H9 (cell line): ENCODE measurements at regions not wholly inside any gene's neighbourhood (a gene's known extent, or its start where the extent isn't known, plus 50 kb on each side); places are given as distances from the start of the nearest gene placed in this dataset.

ENCODE experiments used
- DNase-seq: peaks from one replicate; pipeline ENCODE4 v3.0.0-alpha.2; 2017
- H2AFZ ChIP-seq: one replicate; pipeline ENCODE4 v1.6.1; 2013; ENCODE audit warnings: mild to moderate bottlenecking, low read length, control low read depth, moderate library complexity
- H2AK5ac ChIP-seq: 2 replicates; pipeline ENCODE4 v1.6.1; 2013; ENCODE audit warnings: low read length, control low read depth, mixed read lengths; ENCODE audit not compliant: insufficient read length
- H2BK120ac ChIP-seq: one replicate; pipeline ENCODE4 v1.6.1; 2013; ENCODE audit warnings: low read depth, mild to moderate bottlenecking, low read length, control low read depth, inconsistent platforms; ENCODE audit not compliant: poor library complexity, severe bottlenecking
- H2BK12ac ChIP-seq: 2 replicates; pipeline ENCODE4 v1.6.1; 2013; ENCODE audit warnings: low read length, control low read depth, mixed read lengths, low read depth; ENCODE audit not compliant: insufficient read length
- H2BK15ac ChIP-seq: 2 replicates; pipeline ENCODE4 v1.6.1; 2013; ENCODE audit warnings: low read depth, low read length, control low read depth
- H2BK20ac ChIP-seq: one replicate; pipeline ENCODE4 v1.6.1; 2013; ENCODE audit warnings: low read depth, mild to moderate bottlenecking, low read length, control low read depth, inconsistent platforms; ENCODE audit not compliant: poor library complexity, severe bottlenecking
- H2BK5ac ChIP-seq: 2 replicates; pipeline ENCODE4 v1.6.1; 2013; ENCODE audit warnings: low read length, control low read depth, mixed read lengths; ENCODE audit not compliant: insufficient read length
- H3K14ac ChIP-seq: 2 replicates; pipeline ENCODE4 v1.6.1; 2013; ENCODE audit warnings: low read length, control low read depth; ENCODE audit not compliant: insufficient read depth
- H3K18ac ChIP-seq: 2 replicates; pipeline ENCODE4 v1.6.1; 2013; ENCODE audit warnings: low read depth, mild to moderate bottlenecking, mixed read lengths, low read length, control low read depth; ENCODE audit not compliant: insufficient read length
- H3K23ac ChIP-seq: 2 replicates; pipeline ENCODE4 v1.6.1; 2013; ENCODE audit warnings: low read length, control low read depth, mixed read lengths, low read depth; ENCODE audit not compliant: insufficient read length
- H3K23me2 ChIP-seq: 2 replicates; pipeline ENCODE4 v1.6.1; 2013; ENCODE audit warnings: low read depth, mild to moderate bottlenecking, mixed read lengths, low read length, control low read depth; ENCODE audit not compliant: insufficient read length, poor library complexity, severe bottlenecking
- H3K27ac ChIP-seq: 2 replicates; pipeline ENCODE4 v1.5.1; 2013; ENCODE audit warnings: low read length, control low read depth, mixed read lengths, low read depth; ENCODE audit not compliant: insufficient read length
- H3K27me3 ChIP-seq: 2 replicates; pipeline ENCODE4 v1.6.1; 2013; ENCODE audit warnings: low read length, control low read depth, inconsistent platforms; ENCODE audit not compliant: insufficient read depth
- H3K4ac ChIP-seq: 2 replicates; pipeline ENCODE4 v1.6.1; 2013; ENCODE audit warnings: low read depth, mild to moderate bottlenecking, control low read depth, inconsistent platforms, low read length, moderate library complexity
- H3K4me1 ChIP-seq: 2 replicates; pipeline ENCODE4 v1.6.1; 2013; ENCODE audit warnings: low read length, control low read depth, inconsistent platforms; ENCODE audit not compliant: insufficient read depth
- H3K4me2 ChIP-seq: 2 replicates; pipeline ENCODE4 v1.6.1; 2013; ENCODE audit warnings: low read length, control low read depth, mixed read lengths; ENCODE audit not compliant: insufficient read length, insufficient read depth
- H3K56ac ChIP-seq: 2 replicates; pipeline ENCODE4 v1.6.1; 2013; ENCODE audit warnings: low read depth, mild to moderate bottlenecking, mixed read lengths, low read length, control low read depth; ENCODE audit not compliant: insufficient read length
- H3K79me1 ChIP-seq: 2 replicates; pipeline ENCODE4 v1.6.1; 2013; ENCODE audit warnings: low read depth, mild to moderate bottlenecking, moderate library complexity, low read length, control low read depth, inconsistent platforms; ENCODE audit not compliant: insufficient read depth, poor library complexity, severe bottlenecking
- H3K79me2 ChIP-seq: 2 replicates; pipeline ENCODE4 v1.6.1; 2013; ENCODE audit warnings: low read length, control low read depth, inconsistent platforms; ENCODE audit not compliant: insufficient read depth
- H3K9ac ChIP-seq: 2 replicates; pipeline ENCODE4 v1.6.1; 2013; ENCODE audit warnings: low read length, control low read depth, mixed read lengths; ENCODE audit not compliant: insufficient read length; ENCODE audit errors: extremely low read depth
- H3K9me3 ChIP-seq: one replicate; pipeline ENCODE4 v1.6.1; 2013; ENCODE audit warnings: low read depth, low read length, inconsistent platforms; ENCODE audit not compliant: control insufficient read depth
- H3T11ph ChIP-seq: one replicate; pipeline ENCODE4 v1.6.1; 2013; ENCODE audit warnings: mild to moderate bottlenecking, low read length, control low read depth, inconsistent platforms
- H4K20me1 ChIP-seq: one replicate; pipeline ENCODE4 v1.6.1; 2013; ENCODE audit not compliant: control insufficient read depth, insufficient read length, insufficient read depth
- H4K5ac ChIP-seq: 2 replicates; pipeline ENCODE4 v1.6.1; 2013; ENCODE audit warnings: low read depth, mild to moderate bottlenecking, mixed read lengths, low read length, control low read depth; ENCODE audit not compliant: insufficient read length
- H4K8ac ChIP-seq: replicated peaks from 2 replicates; pipeline ENCODE4 v1.6.1; 2013; ENCODE audit warnings: low read length, control low read depth, mixed read lengths, low read depth; ENCODE audit not compliant: insufficient read length
- H4K91ac ChIP-seq: 2 replicates; pipeline ENCODE4 v1.6.1; 2013; ENCODE audit warnings: low read depth, mild to moderate bottlenecking, moderate library complexity, mixed read lengths, low read length, control low read depth; ENCODE audit not compliant: insufficient read length
- H3K27ac Mint-ChIP-seq, 3 experiments: 2 replicates in 2 of 3; 3 replicates in 1 of 3; pipeline ENCODE4 v1.8.0; 2020 to 2021; ENCODE audit warnings: mixed read lengths in 3 of 3, mild to moderate bottlenecking in 1 of 3, moderate library complexity in 1 of 3
- H3K27me3 Mint-ChIP-seq: 2 replicates; pipeline ENCODE4 v1.8.0; 2021; ENCODE audit warnings: low read depth, mild to moderate bottlenecking, moderate library complexity, mixed read lengths
- H3K36me3 Mint-ChIP-seq, 3 experiments: 2 replicates in 2 of 3; 3 replicates in 1 of 3; pipeline ENCODE4 v1.8.0; 2020 to 2021; ENCODE audit warnings: low read depth in 3 of 3, mixed read lengths in 3 of 3; ENCODE audit not compliant: insufficient read depth in 1 of 3
- H3K4me1 Mint-ChIP-seq, 2 experiments: 2 replicates each; pipeline ENCODE4 v1.8.0; 2020; ENCODE audit warnings: mixed read lengths in 2 of 2
- H3K4me3 Mint-ChIP-seq, 2 experiments: 2 replicates in 1 of 2; 3 replicates in 1 of 2; pipeline ENCODE4 v1.8.0; 2020 to 2021; ENCODE audit warnings: mild to moderate bottlenecking in 2 of 2, mixed read lengths in 2 of 2, moderate library complexity in 1 of 2
- H3K9me3 Mint-ChIP-seq, 2 experiments: 2 replicates in 1 of 2; 3 replicates in 1 of 2; pipeline ENCODE4 v1.8.0; 2020; ENCODE audit warnings: mild to moderate bottlenecking in 2 of 2, mixed read lengths in 2 of 2, moderate library complexity in 1 of 2
- CTCF ChIP-seq: fragments of 200-600 bp; sonication (generic); conservative IDR thresholded peaks from 3 replicates; pipeline ENCODE4 v1.8.0; 2021; ENCODE audit warnings: antibody characterized with exemption, mild to moderate bottlenecking
- WGBS: extraction: QIAGEN DNeasy Blood & Tissue Kit; methylation state at CpG from one replicate; pipeline ENCODE4 v1.1.7; 2013; ENCODE audit warnings: missing lambda C conversion rate, low lambda C conversion rate, mixed read lengths; ENCODE audit not compliant: insufficient read length; ENCODE audit errors: extremely low coverage; 5-methylcytosine and 5-hydroxymethylcytosine counted together

GRCh38 chr1:220982686-220983085 lies 103.4 kb downstream of the HLX start:
- no peak for TF ChIP-seq CTCF
- no peak overlapping the region for H3T11ph ChIP-seq
- no peak overlapping the region for H3K23ac ChIP-seq
- no peak overlapping the region for H2BK5ac ChIP-seq
- no peaks in the 10 kb centered on the region for H3K23me2 ChIP-seq
- H3K18ac ChIP-seq: no peak overlapping the region
- no peak overlapping the region for H3K4me3 Mint-ChIP-seq
- H3K9me3 Mint-ChIP-seq: no peaks in the 10 kb centered on the region
- no peak overlapping the region for H3K27ac ChIP-seq
- no peaks in the 10 kb centered on the region for H3K27me3 ChIP-seq
- H3K9me3 ChIP-seq: no peaks in the 10 kb centered on the region
- DNase-seq: no peak
- H3K36me3 Mint-ChIP-seq: no peaks in the 10 kb centered on the region
- H2BK15ac ChIP-seq: no peak overlapping the region
- H3K27ac Mint-ChIP-seq: no peak overlapping the region
- H3K27me3 Mint-ChIP-seq: peaks cover 7% of the 10 kb centered on the region
- no peaks in the 10 kb centered on the region for H3K4me1 ChIP-seq
- WGBS: no CpG with 5 or more reads among the region's 10 CpGs
- no peak overlapping the region for H3K9ac ChIP-seq
- no peak overlapping the region for H2BK120ac ChIP-seq
- no peak overlapping the region for H2BK12ac ChIP-seq
- no peak overlapping the region for H2AK5ac ChIP-seq
- H3K14ac ChIP-seq: no peak overlapping the region
- H2AFZ ChIP-seq: no peak overlapping the region
- no peak overlapping the region for H2BK20ac ChIP-seq
- no peak overlapping the region for H3K56ac ChIP-seq
- no peak overlapping the region for H4K5ac ChIP-seq
- H3K4me1 Mint-ChIP-seq: peaks cover 0 to 3% of the 10 kb centered on the region in 2 experiments; a peak in 1 of 4 replicates
- H3K4me2 ChIP-seq: no peak overlapping the region
- H4K8ac ChIP-seq: no peak overlapping the region
- no peak overlapping the region for H3K4ac ChIP-seq
- no peaks in the 10 kb centered on the region for H3K79me1 ChIP-seq
- no peak overlapping the region for H4K91ac ChIP-seq
- no peaks in the 10 kb centered on the region for H4K20me1 ChIP-seq
- H3K79me2 ChIP-seq: no peaks in the 10 kb centered on the region
